ENCODE measurements at regions not wholly inside any gene's neighbourhood (a gene's known extent, or its start where the extent isn't known, plus 50 kb on each side); places are given as distances from the start of the nearest gene placed in this dataset.

- TF ChIP-seq CTCF (IDR thresholded peaks at IDR 0.05; ENCODE audit: low read depth, low read length) (no peak), POLR2A (IDR thresholded peaks at IDR 0.05; ENCODE audit: extremely low read depth, insufficient read length) (no peak), MAX (IDR thresholded peaks at IDR 0.05; ENCODE audit: low read depth, low read length) (no peak), MYC (IDR thresholded peaks at IDR 0.05; ENCODE audit: low read depth, low read length) (no peak)
Observed at GRCh38 chr9:42388146-42388690, 204.8 kb downstream of the SPATA31A6 start.
